HG03521 (cell line): ENCODE measurements at regions not wholly inside any gene's neighbourhood (a gene's known extent, or its start where the extent isn't known, plus 50 kb on each side); places are given as distances from the start of the nearest gene placed in this dataset.
"Not testable (repeated sequence)": the region's sequence is repeated elsewhere in the genome, so short reads cannot be mapped to it uniquely, and the experiment has no call there.

Source experiments
- ATAC-seq: cut with Tn5 transposase; IDR thresholded peaks from one replicate; pipeline ENCODE4 v1.9.1; 2021; ENCODE audit warnings: mild to moderate bottlenecking, moderate library complexity; ENCODE audit not compliant: unreplicated experiment

- not testable (repeated sequence) for ATAC-seq
Measured at GRCh38 chr3:191078913-191079312, 120.1 kb upstream of the OSTN start.

GRCh38 chr3:191076903-191077552, 122.0 kb upstream of the OSTN start:
- ATAC-seq, result no peak

- ATAC-seq, result no peak
Measured at GRCh38 chr3:191074511-191074910, 124.5 kb upstream of the OSTN start.

- ATAC-seq, result no peak
Measured at GRCh38 chr3:191070762-191071403, 128.2 kb upstream of the OSTN start.

GRCh38 chr3:191070201-191070600, 128.8 kb upstream of the OSTN start:
- ATAC-seq, result no peak

- no peak for ATAC-seq
Measured at GRCh38 chr3:191068946-191069813, 129.9 kb upstream of the OSTN start.

GRCh38 chr3:191066669-191067068, 132.4 kb upstream of the OSTN start:
- no peak for ATAC-seq

GRCh38 chr3:191065181-191065805, 133.7 kb upstream of the OSTN start:
- no peak for ATAC-seq

GRCh38 chr3:191051037-191051436, 148.0 kb upstream of the OSTN start:
- no peak for ATAC-seq

GRCh38 chr3:191047930-191048329, 151.1 kb upstream of the OSTN start:
- ATAC-seq, result no peak

- ATAC-seq, result no peak
Measured at GRCh38 chr3:191030929-191031328, 168.1 kb upstream of the OSTN start.

- no peak for ATAC-seq
Measured at GRCh38 chr3:191030491-191030890, 168.0 kb upstream of the GMNC start.

- no peak for ATAC-seq
Measured at GRCh38 chr3:191026746-191027145, 164.3 kb upstream of the GMNC start.

GRCh38 chr3:191020730-191021396, 158.4 kb upstream of the GMNC start:
- ATAC-seq, result no peak

GRCh38 chr3:191019855-191020254, 157.4 kb upstream of the GMNC start:
- ATAC-seq, result no peak

- ATAC-seq, result not testable (repeated sequence)
Measured at GRCh38 chr3:191015960-191016359, 153.5 kb upstream of the GMNC start.

- no peak for ATAC-seq
Measured at GRCh38 chr3:191008074-191008473, 145.6 kb upstream of the GMNC start.

GRCh38 chr3:191005790-191006189, 143.3 kb upstream of the GMNC start:
- ATAC-seq, result peak; percentile 54

- ATAC-seq, result no peak
Measured at GRCh38 chr3:191003742-191004141, 141.2 kb upstream of the GMNC start.

- no peak for ATAC-seq
Measured at GRCh38 chr3:190996181-190996775, 133.8 kb upstream of the GMNC start.
